ENCODE measurements at regions not wholly inside any gene's neighbourhood (a gene's known extent, or its start where the extent isn't known, plus 50 kb on each side); places are given as distances from the start of the nearest gene placed in this dataset.

DNA sequence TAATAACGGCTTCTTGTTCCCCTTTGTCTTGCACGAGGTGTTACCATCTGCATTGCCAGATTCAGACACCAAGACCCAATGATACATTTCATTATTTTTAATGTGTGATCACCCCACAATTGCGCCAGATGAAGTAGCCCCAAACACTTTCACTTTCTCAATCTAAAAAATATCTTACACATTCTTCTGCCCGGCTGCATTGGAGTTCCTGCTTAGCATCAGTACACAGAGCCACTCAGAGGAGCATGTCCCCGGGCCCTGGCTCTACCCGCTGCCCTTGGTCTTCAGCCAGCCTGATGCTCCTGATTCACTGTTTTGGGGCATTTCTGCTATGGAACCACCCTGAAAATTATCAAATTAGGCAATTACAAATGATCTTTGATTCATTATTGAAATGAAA is 66.0 kb upstream of the TENM3 start:
- Histone ChIP-seq H3K4me1 (ENCODE audit: control insufficient read depth in 1 of 2, insufficient read depth in 2 of 2, low read length in 2 of 2) (no peaks in the 10 kb centered on the region), H3K36me3 (ENCODE audit: control insufficient read depth in 1 of 2, insufficient read depth in 2 of 2, low read length in 2 of 2) (no peaks in the 10 kb centered on the region), H3K4me3 (ENCODE audit: low read depth in 1 of 2, low read length in 2 of 2) (peak overlapping the region in 1 of 2 donors; percentile 23), H3K27ac (ENCODE audit: low read depth, low read length) (no peak overlapping the region), H3K9ac (ENCODE audit: low read depth in 1 of 2, low read length in 2 of 2) (no peak overlapping the region), H3K9me3 (ENCODE audit: control insufficient read depth in 1 of 2, low read length in 2 of 2) (no peaks in the 10 kb centered on the region), H3K27me3 (ENCODE audit: control insufficient read depth in 1 of 2, insufficient read depth in 2 of 2, low read length in 2 of 2) (no peaks in the 10 kb centered on the region)

- no peaks in the 10 kb centered on the region for H3K27me3 ChIP-seq (ENCODE audit: control insufficient read depth in 1 of 2, insufficient read depth in 2 of 2, low read length in 2 of 2)
- H3K4me3 ChIP-seq (ENCODE audit: low read depth in 1 of 2, low read length in 2 of 2), result no peak overlapping the region
- H3K9me3 ChIP-seq (ENCODE audit: control insufficient read depth in 1 of 2, low read length in 2 of 2), result no peaks in the 10 kb centered on the region
- H3K27ac ChIP-seq (ENCODE audit: low read depth, low read length), result no peak overlapping the region
- H3K36me3 ChIP-seq (ENCODE audit: control insufficient read depth in 1 of 2, insufficient read depth in 2 of 2, low read length in 2 of 2), result no peaks in the 10 kb centered on the region
- no peaks in the 10 kb centered on the region for H3K4me1 ChIP-seq (ENCODE audit: control insufficient read depth in 1 of 2, insufficient read depth in 2 of 2, low read length in 2 of 2)
- H3K9ac ChIP-seq (ENCODE audit: low read depth in 1 of 2, low read length in 2 of 2), result no peak overlapping the region
These were observed 64.1 kb upstream of the TENM3 start for GRCh38 chr4:182179105-182179504.

DNA sequence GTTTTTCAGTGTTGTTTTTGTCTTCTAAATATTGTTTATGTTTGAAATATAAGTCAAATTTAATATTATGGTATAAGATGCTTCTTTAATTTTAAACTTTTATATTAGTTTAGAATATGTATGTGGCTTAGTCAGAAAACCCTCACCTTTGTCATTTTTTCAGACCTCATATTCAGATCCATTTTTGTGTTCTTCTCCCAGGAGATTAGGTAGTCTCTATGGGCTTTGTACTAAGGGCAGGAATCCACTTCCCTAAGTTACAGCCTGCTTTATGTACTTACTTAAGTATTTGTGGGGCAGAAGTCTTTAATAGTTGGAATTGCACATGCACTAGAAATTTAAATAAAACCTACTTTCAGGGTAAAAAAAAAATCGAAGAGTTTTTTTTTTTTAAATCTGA is 63.5 kb upstream of the TENM3 start:
- H3K9me3 ChIP-seq (ENCODE audit: control insufficient read depth in 1 of 2, low read length in 2 of 2), result no peaks in the 10 kb centered on the region
- H3K4me3 ChIP-seq (ENCODE audit: low read depth in 1 of 2, low read length in 2 of 2), result no peak overlapping the region
- no peaks in the 10 kb centered on the region for H3K36me3 ChIP-seq (ENCODE audit: control insufficient read depth in 1 of 2, insufficient read depth in 2 of 2, low read length in 2 of 2)
- H3K4me1 ChIP-seq (ENCODE audit: control insufficient read depth in 1 of 2, insufficient read depth in 2 of 2, low read length in 2 of 2), result no peaks in the 10 kb centered on the region
- no peak overlapping the region for H3K9ac ChIP-seq (ENCODE audit: low read depth in 1 of 2, low read length in 2 of 2)
- no peaks in the 10 kb centered on the region for H3K27me3 ChIP-seq (ENCODE audit: control insufficient read depth in 1 of 2, insufficient read depth in 2 of 2, low read length in 2 of 2)
- no peak overlapping the region for H3K27ac ChIP-seq (ENCODE audit: low read depth, low read length)

DNA sequence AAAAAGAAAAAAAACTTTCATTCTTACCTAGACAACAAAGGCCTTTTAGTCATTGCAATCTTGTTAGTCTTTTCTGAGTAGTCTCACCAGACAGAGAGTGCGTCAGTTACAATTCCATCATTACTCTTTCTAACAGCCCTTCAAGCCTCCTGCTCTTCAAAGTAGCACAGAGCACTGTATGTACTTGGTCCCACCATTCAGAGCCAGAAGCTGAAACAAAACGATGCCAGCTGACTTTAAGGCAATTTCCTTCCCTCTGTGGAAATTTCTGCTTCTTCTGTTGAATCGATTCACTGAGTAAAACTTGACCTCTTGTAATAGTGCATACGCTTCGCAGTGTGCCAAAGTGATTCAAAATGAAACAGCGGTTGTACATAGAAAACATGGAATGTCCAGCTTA is 57.7 kb upstream of the TENM3 start:
- Histone ChIP-seq H3K9me3 (ENCODE audit: control insufficient read depth in 1 of 2, low read length in 2 of 2) (no peaks in the 10 kb centered on the region), H3K36me3 (ENCODE audit: control insufficient read depth in 1 of 2, insufficient read depth in 2 of 2, low read length in 2 of 2) (no peaks in the 10 kb centered on the region), H3K4me3 (ENCODE audit: low read depth in 1 of 2, low read length in 2 of 2) (no peak overlapping the region), H3K9ac (ENCODE audit: low read depth in 1 of 2, low read length in 2 of 2) (no peak overlapping the region), H3K27me3 (ENCODE audit: control insufficient read depth in 1 of 2, insufficient read depth in 2 of 2, low read length in 2 of 2) (no peaks in the 10 kb centered on the region), H3K4me1 (ENCODE audit: control insufficient read depth in 1 of 2, insufficient read depth in 2 of 2, low read length in 2 of 2) (peaks cover 0 to 4% of the 10 kb centered on the region in 2 donors), H3K27ac (ENCODE audit: low read depth, low read length) (no peak overlapping the region)

- peaks cover 0 to 4% of the 10 kb centered on the region in 2 donors for H3K4me1 ChIP-seq (ENCODE audit: control insufficient read depth in 1 of 2, insufficient read depth in 2 of 2, low read length in 2 of 2)
- H3K36me3 ChIP-seq (ENCODE audit: control insufficient read depth in 1 of 2, insufficient read depth in 2 of 2, low read length in 2 of 2), result no peaks in the 10 kb centered on the region
These were observed 55.5 kb upstream of the TENM3 start for GRCh38 chr4:182187674-182188073.

DNA sequence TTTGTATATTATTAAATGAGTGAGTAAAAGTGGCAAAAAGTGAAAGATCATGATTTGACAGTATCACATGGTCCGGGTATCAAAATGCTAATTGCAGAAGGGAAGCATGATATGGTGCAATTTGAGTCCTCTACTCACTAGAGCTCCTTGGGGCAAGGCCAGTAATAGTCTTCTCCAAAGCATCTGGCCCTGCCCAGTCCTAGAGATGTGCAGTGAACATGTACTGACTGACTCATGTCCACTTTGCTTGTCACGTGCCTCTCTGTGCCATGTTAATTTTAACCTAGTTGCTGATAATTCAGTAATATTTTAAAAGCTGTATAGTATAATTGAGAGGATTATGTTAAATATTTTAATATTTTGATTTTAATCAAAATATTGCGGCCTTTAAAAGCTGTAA is 54.6 kb upstream of the TENM3 start:
- H3K9ac ChIP-seq (ENCODE audit: low read depth in 1 of 2, low read length in 2 of 2), result no peak overlapping the region
- H3K36me3 ChIP-seq (ENCODE audit: control insufficient read depth in 1 of 2, insufficient read depth in 2 of 2, low read length in 2 of 2), result no peaks in the 10 kb centered on the region
- H3K4me3 ChIP-seq (ENCODE audit: low read depth in 1 of 2, low read length in 2 of 2), result no peak overlapping the region
- H3K9me3 ChIP-seq (ENCODE audit: control insufficient read depth in 1 of 2, low read length in 2 of 2), result no peaks in the 10 kb centered on the region
- peaks cover 0 to 4% of the 10 kb centered on the region in 2 donors for H3K4me1 ChIP-seq (ENCODE audit: control insufficient read depth in 1 of 2, insufficient read depth in 2 of 2, low read length in 2 of 2)
- no peaks in the 10 kb centered on the region for H3K27me3 ChIP-seq (ENCODE audit: control insufficient read depth in 1 of 2, insufficient read depth in 2 of 2, low read length in 2 of 2)
- H3K27ac ChIP-seq (ENCODE audit: low read depth, low read length), result no peak overlapping the region

More at GRCh38 chr4:182187674-182188073, 55.5 kb upstream of the TENM3 start:
- Histone ChIP-seq H3K27ac (ENCODE audit: low read depth, low read length) (no peak overlapping the region), H3K4me3 (ENCODE audit: low read depth in 1 of 2, low read length in 2 of 2) (no peak overlapping the region), H3K9ac (ENCODE audit: low read depth in 1 of 2, low read length in 2 of 2) (no peak overlapping the region), H3K9me3 (ENCODE audit: control insufficient read depth in 1 of 2, low read length in 2 of 2) (no peaks in the 10 kb centered on the region), H3K27me3 (ENCODE audit: control insufficient read depth in 1 of 2, insufficient read depth in 2 of 2, low read length in 2 of 2) (no peaks in the 10 kb centered on the region)

DNA sequence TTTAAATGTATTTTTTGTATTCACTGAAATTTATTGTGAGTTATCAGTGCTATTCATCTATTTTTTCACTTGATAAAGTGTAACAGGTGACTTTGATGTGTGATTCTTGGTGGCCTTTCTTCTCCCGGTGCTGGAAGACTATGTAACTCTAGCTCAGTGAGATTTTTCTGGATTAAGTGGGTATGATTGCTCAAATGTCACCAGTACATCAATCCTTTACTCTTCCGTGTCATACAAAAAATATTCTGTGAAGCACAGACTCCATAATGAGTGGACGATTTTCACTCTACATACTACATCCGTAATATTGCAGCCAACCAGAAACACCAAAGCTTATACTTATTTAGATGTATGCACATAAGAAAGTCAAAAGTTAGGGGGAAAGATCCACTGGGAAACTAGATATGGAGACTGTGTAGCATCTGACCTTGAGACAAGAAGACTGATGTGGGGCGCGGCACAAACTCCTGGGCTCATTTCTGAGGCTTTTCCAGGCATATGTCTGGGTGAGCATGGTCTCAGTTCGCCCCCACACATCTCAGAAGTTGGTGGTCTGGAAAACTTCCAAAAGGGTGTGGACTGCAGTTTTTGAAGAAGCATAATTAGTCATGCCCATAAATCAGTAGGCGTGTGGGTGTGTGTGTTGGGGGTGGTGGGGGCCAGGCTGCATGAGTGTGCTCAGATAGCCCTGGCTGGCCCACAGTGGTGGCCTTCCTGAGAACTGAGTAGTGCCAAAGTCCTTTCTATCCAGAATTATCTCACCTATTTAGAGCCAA is 53.9 kb upstream of the TENM3 start:
- Histone ChIP-seq H3K27me3 (ENCODE audit: control insufficient read depth in 1 of 2, insufficient read depth in 2 of 2, low read length in 2 of 2) (no peaks in the 10 kb centered on the region), H3K27ac (ENCODE audit: low read depth, low read length) (no peak overlapping the region), H3K9me3 (ENCODE audit: control insufficient read depth in 1 of 2, low read length in 2 of 2) (no peaks in the 10 kb centered on the region)

GRCh38 chr4:182190306-182190705 is 52.9 kb upstream of the TENM3 start:
- Histone ChIP-seq H3K36me3 (ENCODE audit: control insufficient read depth in 1 of 2, insufficient read depth in 2 of 2, low read length in 2 of 2) (no peaks in the 10 kb centered on the region), H3K4me3 (ENCODE audit: low read depth in 1 of 2, low read length in 2 of 2) (no peak overlapping the region), H3K9ac (ENCODE audit: low read depth in 1 of 2, low read length in 2 of 2) (no peak overlapping the region), H3K27me3 (ENCODE audit: control insufficient read depth in 1 of 2, insufficient read depth in 2 of 2, low read length in 2 of 2) (no peaks in the 10 kb centered on the region), H3K4me1 (ENCODE audit: control insufficient read depth in 1 of 2, insufficient read depth in 2 of 2, low read length in 2 of 2) (peaks cover 0 to 4% of the 10 kb centered on the region in 2 donors), H3K9me3 (ENCODE audit: control insufficient read depth in 1 of 2, low read length in 2 of 2) (no peaks in the 10 kb centered on the region), H3K27ac (ENCODE audit: low read depth, low read length) (no peak overlapping the region)

More for the DNA sequence above, 53.9 kb upstream of the TENM3 start:
- Histone ChIP-seq H3K36me3 (ENCODE audit: control insufficient read depth in 1 of 2, insufficient read depth in 2 of 2, low read length in 2 of 2) (no peaks in the 10 kb centered on the region), H3K4me3 (ENCODE audit: low read depth in 1 of 2, low read length in 2 of 2) (no peak overlapping the region), H3K4me1 (ENCODE audit: control insufficient read depth in 1 of 2, insufficient read depth in 2 of 2, low read length in 2 of 2) (peaks cover 0 to 4% of the 10 kb centered on the region in 2 donors), H3K9ac (ENCODE audit: low read depth in 1 of 2, low read length in 2 of 2) (no peak overlapping the region)

DNA sequence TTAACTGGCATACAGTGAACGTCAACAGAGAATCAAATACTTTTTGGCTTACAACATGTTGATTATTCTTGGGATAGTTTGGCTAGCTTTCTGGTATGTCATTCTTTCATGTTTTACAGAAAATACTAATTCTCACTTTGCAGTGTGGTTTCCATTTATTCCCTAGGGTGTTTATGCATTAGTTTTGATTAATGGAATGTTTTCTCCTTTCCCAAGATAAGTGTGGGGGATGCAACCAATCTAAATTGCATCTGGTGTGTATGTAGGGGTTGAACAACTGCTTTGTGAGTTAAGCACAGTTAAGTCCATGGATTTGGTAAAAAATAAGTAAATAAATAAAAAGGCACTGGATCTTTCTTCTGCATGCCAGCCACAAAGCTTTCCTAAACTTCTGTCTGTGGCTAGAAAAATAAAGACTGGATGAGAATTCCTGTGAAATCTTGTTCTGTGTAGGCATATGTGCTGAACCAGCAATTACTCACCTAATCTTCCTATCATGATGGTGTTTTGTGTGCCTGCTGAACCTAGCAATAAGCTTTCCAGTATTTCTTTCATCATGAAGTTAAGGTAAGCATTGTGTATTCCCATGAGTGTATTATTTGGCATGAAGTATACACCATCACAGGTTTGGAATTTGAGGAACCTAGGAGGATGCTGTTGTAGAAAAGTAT is 50.6 kb upstream of the TENM3 start:
- Histone ChIP-seq H3K4me1 (ENCODE audit: control insufficient read depth in 1 of 2, insufficient read depth in 2 of 2, low read length in 2 of 2) (peaks cover 0 to 4% of the 10 kb centered on the region in 2 donors), H3K9ac (ENCODE audit: low read depth in 1 of 2, low read length in 2 of 2) (no peak overlapping the region), H3K27me3 (ENCODE audit: control insufficient read depth in 1 of 2, insufficient read depth in 2 of 2, low read length in 2 of 2) (no peaks in the 10 kb centered on the region), H3K4me3 (ENCODE audit: low read depth in 1 of 2, low read length in 2 of 2) (no peak overlapping the region), H3K27ac (ENCODE audit: low read depth, low read length) (no peak overlapping the region), H3K36me3 (ENCODE audit: control insufficient read depth in 1 of 2, insufficient read depth in 2 of 2, low read length in 2 of 2) (no peaks in the 10 kb centered on the region), H3K9me3 (ENCODE audit: control insufficient read depth in 1 of 2, low read length in 2 of 2) (no peaks in the 10 kb centered on the region)

GRCh38 chr4:182193311-182193710 is 49.9 kb upstream of the TENM3 start:
- H3K27me3 ChIP-seq (ENCODE audit: control insufficient read depth in 1 of 2, insufficient read depth in 2 of 2, low read length in 2 of 2), result no peaks in the 10 kb centered on the region
- no peak overlapping the region for H3K4me3 ChIP-seq (ENCODE audit: low read depth in 1 of 2, low read length in 2 of 2)
- H3K9ac ChIP-seq (ENCODE audit: low read depth in 1 of 2, low read length in 2 of 2), result no peak overlapping the region
- H3K27ac ChIP-seq (ENCODE audit: low read depth, low read length), result no peak overlapping the region
- H3K9me3 ChIP-seq (ENCODE audit: control insufficient read depth in 1 of 2, low read length in 2 of 2), result no peaks in the 10 kb centered on the region
- peaks cover 0 to 4% of the 10 kb centered on the region in 2 donors for H3K4me1 ChIP-seq (ENCODE audit: control insufficient read depth in 1 of 2, insufficient read depth in 2 of 2, low read length in 2 of 2)
- H3K36me3 ChIP-seq (ENCODE audit: control insufficient read depth in 1 of 2, insufficient read depth in 2 of 2, low read length in 2 of 2), result no peaks in the 10 kb centered on the region
